Memory B cell (primary cell): ENCODE measurements at regions not wholly inside any gene's neighbourhood (a gene's known extent, or its start where the extent isn't known, plus 50 kb on each side); places are given as distances from the start of the nearest gene placed in this dataset.
"Not testable (repeated sequence)": the region's sequence is repeated elsewhere in the genome, so short reads cannot be mapped to it uniquely, and the experiment has no call there.

Experiments used
- ATAC-seq: fragments of 150-1000 bp; cut with Tn5 transposase; 2 replicates; pipeline ENCODE4 v1.10.0; 2021; ENCODE audit warnings: low read depth, mild to moderate bottlenecking, moderate library complexity
- DNase-seq, 2 donors: peaks; one replicate each; pipeline ENCODE4 v3.0.0; 2022; ENCODE audit warnings: low spot score in 2 of 2
- H3K27ac Mint-ChIP-seq: one replicate; pipeline ENCODE4 v1.8.0; 2022; ENCODE audit warnings: mild to moderate bottlenecking, moderate library complexity, mixed read lengths
- H3K27me3 Mint-ChIP-seq: one replicate; pipeline ENCODE4 v1.8.0; 2022; ENCODE audit warnings: mixed read lengths
- H3K36me3 Mint-ChIP-seq: one replicate; pipeline ENCODE4 v1.8.0; 2022; ENCODE audit warnings: mild to moderate bottlenecking, mixed read lengths
- H3K4me1 Mint-ChIP-seq: one replicate; pipeline ENCODE4 v1.8.0; 2022; ENCODE audit warnings: mixed read lengths
- H3K4me3 Mint-ChIP-seq: one replicate; pipeline ENCODE4 v1.8.0; 2022; ENCODE audit warnings: mild to moderate bottlenecking, moderate library complexity, mixed read lengths
- H3K9me3 Mint-ChIP-seq: one replicate; pipeline ENCODE4 v1.8.0; 2022; ENCODE audit warnings: mixed read lengths

- not testable (repeated sequence) for H3K27ac Mint-ChIP-seq
These were observed 129.3 kb upstream of the CCZ1B start for GRCh38 chr7:6955385-6955784.

GRCh38 chr7:6955990-6956566, 130.0 kb upstream of the CCZ1B start:
- ATAC-seq, H3K36me3 Mint-ChIP-seq, H3K4me3 Mint-ChIP-seq, DNase-seq, H3K27ac Mint-ChIP-seq, H3K4me1 Mint-ChIP-seq: not testable (repeated sequence)
- Mint-ChIP-seq H3K27me3 (peaks cover 11% of the 10 kb centered on the region), H3K9me3 (peaks cover 14% of the 10 kb centered on the region)

More at GRCh38 chr7:6955385-6955784, 129.3 kb upstream of the CCZ1B start:
- not testable (repeated sequence) for H3K9me3 Mint-ChIP-seq, H3K4me3 Mint-ChIP-seq, H3K4me1 Mint-ChIP-seq, H3K36me3 Mint-ChIP-seq, ATAC-seq, H3K27me3 Mint-ChIP-seq, DNase-seq

DNA sequence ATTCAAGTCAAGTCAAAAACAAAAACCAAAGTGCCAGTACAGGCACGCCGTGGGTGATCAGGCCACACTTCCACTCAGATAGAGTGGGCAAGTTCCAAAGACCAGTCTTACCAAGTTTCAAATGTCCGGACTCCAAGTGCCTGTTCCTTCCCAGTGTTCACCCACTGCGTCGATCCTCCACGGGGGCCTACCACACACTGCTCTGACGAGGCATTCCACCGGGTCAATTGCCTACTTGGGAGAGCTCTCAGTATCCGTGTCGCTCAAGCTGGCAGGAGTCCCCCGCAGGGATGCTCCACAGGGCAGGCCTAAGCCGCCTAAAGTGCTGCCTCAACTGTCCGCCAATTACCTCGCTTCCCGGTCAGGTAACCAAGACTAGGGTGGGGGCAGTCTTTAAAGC, 132.3 kb upstream of the CCZ1B start:
- not testable (repeated sequence) for ATAC-seq, H3K27ac Mint-ChIP-seq, H3K4me1 Mint-ChIP-seq, H3K4me3 Mint-ChIP-seq, DNase-seq
- Mint-ChIP-seq H3K36me3 (peaks cover 11% of the 10 kb centered on the region), H3K9me3 (peaks cover 16% of the 10 kb centered on the region), H3K27me3 (peaks cover 14% of the 10 kb centered on the region)

GRCh38 chr7:6959942-6960341, 133.9 kb upstream of the CCZ1B start:
- not testable (repeated sequence) for H3K4me1 Mint-ChIP-seq, DNase-seq, H3K4me3 Mint-ChIP-seq, ATAC-seq, H3K27ac Mint-ChIP-seq
- H3K36me3 Mint-ChIP-seq = peaks cover 11% of the 10 kb centered on the region
- peaks cover 16% of the 10 kb centered on the region for H3K9me3 Mint-ChIP-seq
- H3K27me3 Mint-ChIP-seq = peaks cover 16% of the 10 kb centered on the region

GRCh38 chr7:6962871-6963270, 136.8 kb upstream of the CCZ1B start:
- H3K9me3 Mint-ChIP-seq = peaks cover 16% of the 10 kb centered on the region
- DNase-seq, H3K4me1 Mint-ChIP-seq, H3K27ac Mint-ChIP-seq, ATAC-seq, H3K4me3 Mint-ChIP-seq: not testable (repeated sequence)
- peaks cover 18% of the 10 kb centered on the region for H3K27me3 Mint-ChIP-seq
- peaks cover 11% of the 10 kb centered on the region for H3K36me3 Mint-ChIP-seq

- H3K4me1 Mint-ChIP-seq, H3K27ac Mint-ChIP-seq, H3K36me3 Mint-ChIP-seq, H3K4me3 Mint-ChIP-seq, ATAC-seq: not testable (repeated sequence)
- peak; percentile 22 to 37 for DNase-seq
- H3K9me3 Mint-ChIP-seq = peaks cover 11% of the 10 kb centered on the region
- peaks cover 15% of the 10 kb centered on the region for H3K27me3 Mint-ChIP-seq
These were observed 139.0 kb upstream of the CCZ1B start for GRCh38 chr7:6965051-6965450.

DNA sequence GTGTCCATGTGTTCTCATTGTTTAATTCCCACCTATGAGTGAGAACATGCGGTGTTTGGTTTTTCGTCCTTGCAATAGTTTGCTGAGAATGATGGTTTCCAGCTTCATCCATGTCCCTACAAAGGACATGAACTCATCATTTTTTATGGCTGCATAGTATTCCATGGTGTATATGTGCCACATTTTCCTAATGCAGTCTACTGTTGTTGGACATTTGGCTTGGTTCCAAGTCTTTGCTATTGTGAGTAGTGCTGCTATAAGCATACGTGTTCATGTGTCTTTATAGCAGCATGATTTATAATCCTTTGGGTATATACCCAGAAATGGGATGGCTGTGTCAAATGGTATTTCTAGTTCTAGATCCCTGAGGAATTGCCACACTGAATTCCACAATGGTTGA, 144.1 kb upstream of the CCZ1B start:
- not testable (repeated sequence) for ATAC-seq, H3K9me3 Mint-ChIP-seq, H3K4me1 Mint-ChIP-seq, DNase-seq, H3K4me3 Mint-ChIP-seq, H3K36me3 Mint-ChIP-seq, H3K27me3 Mint-ChIP-seq, H3K27ac Mint-ChIP-seq

DNA sequence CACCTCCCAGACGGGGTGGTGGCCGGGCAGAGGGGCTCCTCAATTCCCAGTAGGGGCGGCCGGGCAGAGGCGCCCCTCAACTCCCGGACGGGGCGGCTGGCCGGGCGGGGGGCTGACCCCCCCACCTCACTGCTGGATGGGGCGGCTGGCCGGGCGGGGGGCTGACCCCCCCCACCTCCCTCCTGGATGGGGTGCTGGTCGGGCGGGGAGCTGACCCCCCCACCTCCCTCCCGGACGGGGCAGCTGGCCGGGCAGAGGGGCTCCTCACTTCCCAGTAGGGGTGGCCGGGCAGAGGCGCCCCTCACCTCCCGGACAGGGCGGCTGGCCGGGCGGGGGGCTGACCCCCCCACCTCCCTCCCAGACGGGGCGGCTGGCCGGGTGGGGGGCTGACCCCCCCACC, 148.8 kb upstream of the CCZ1B start:
- H3K27ac Mint-ChIP-seq, ATAC-seq, H3K9me3 Mint-ChIP-seq, H3K36me3 Mint-ChIP-seq, H3K4me3 Mint-ChIP-seq, H3K4me1 Mint-ChIP-seq, DNase-seq: not testable (repeated sequence)
- peaks cover 14% of the 10 kb centered on the region for H3K27me3 Mint-ChIP-seq

GRCh38 chr7:6975346-6975745, 149.3 kb upstream of the CCZ1B start:
- H3K27ac Mint-ChIP-seq, H3K9me3 Mint-ChIP-seq, H3K4me1 Mint-ChIP-seq, ATAC-seq, DNase-seq, H3K4me3 Mint-ChIP-seq, H3K36me3 Mint-ChIP-seq: not testable (repeated sequence)
- H3K27me3 Mint-ChIP-seq = peaks cover 14% of the 10 kb centered on the region

GRCh38 chr7:6977368-6977767, 151.3 kb upstream of the CCZ1B start:
- not testable (repeated sequence) for H3K9me3 Mint-ChIP-seq, H3K36me3 Mint-ChIP-seq, H3K4me3 Mint-ChIP-seq

GRCh38 chr7:6978326-6978725, 152.3 kb upstream of the CCZ1B start:
- H3K9me3 Mint-ChIP-seq, H3K36me3 Mint-ChIP-seq, DNase-seq: not testable (repeated sequence)

More at GRCh38 chr7:6977368-6977767, 151.3 kb upstream of the CCZ1B start:
- ATAC-seq, H3K4me1 Mint-ChIP-seq, DNase-seq, H3K27ac Mint-ChIP-seq: not testable (repeated sequence)
- H3K27me3 Mint-ChIP-seq = peaks cover 20% of the 10 kb centered on the region

DNA sequence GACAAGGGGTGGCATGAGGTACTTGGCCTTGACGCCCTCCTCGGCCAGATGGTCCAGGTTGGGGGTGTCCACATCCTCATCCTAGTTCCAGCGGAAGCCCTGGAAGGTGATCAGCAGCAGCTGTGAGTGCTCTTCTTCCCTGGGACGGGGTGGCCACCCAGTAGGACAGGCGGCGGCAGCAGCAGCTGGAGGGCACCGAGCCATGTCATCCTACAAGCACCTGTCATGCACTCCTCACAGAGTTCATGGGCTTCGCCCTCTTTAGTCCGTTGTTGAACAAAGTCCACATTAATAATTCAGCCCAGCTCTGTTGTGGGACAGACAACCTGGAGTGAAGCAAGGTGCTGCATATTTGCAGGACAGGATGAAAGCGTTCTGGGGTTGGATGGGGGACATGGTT, 153.4 kb upstream of the CCZ1B start:
- H3K36me3 Mint-ChIP-seq, ATAC-seq: not testable (repeated sequence)

More at GRCh38 chr7:6978326-6978725, 152.3 kb upstream of the CCZ1B start:
- H3K27me3 Mint-ChIP-seq = peaks cover 24% of the 10 kb centered on the region
- ATAC-seq, H3K27ac Mint-ChIP-seq, H3K4me1 Mint-ChIP-seq, H3K4me3 Mint-ChIP-seq: not testable (repeated sequence)

GRCh38 chr7:6982375-6982774, 156.3 kb upstream of the CCZ1B start:
- H3K36me3 Mint-ChIP-seq, ATAC-seq, DNase-seq, H3K4me1 Mint-ChIP-seq, H3K4me3 Mint-ChIP-seq, H3K27ac Mint-ChIP-seq, H3K9me3 Mint-ChIP-seq: not testable (repeated sequence)
- peaks cover 25% of the 10 kb centered on the region for H3K27me3 Mint-ChIP-seq

More for the DNA sequence above, 153.4 kb upstream of the CCZ1B start:
- H3K4me1 Mint-ChIP-seq, H3K27ac Mint-ChIP-seq, DNase-seq, H3K4me3 Mint-ChIP-seq, H3K9me3 Mint-ChIP-seq: not testable (repeated sequence)
- peaks cover 27% of the 10 kb centered on the region for H3K27me3 Mint-ChIP-seq

DNA sequence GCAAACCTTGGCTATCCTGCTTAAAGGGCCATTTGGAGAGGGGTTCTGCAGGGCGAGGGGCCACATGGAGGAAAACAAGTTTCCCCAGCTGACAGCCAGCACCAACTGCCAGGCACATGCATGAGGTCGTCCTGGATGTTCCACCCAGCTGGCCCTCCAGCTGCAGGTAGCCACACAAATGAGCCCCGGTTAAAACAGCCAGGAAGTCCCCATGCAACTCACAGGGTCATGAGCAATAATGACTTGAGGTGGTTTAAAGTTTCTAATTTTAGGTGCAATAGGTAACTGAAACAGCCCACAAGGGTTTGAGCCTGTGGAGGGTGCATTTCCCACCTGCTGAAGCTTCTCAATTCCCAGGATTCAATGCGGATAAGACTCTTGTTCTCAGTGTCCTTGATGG, 160.8 kb upstream of the CCZ1B start:
- not testable (repeated sequence) for H3K36me3 Mint-ChIP-seq, H3K9me3 Mint-ChIP-seq, DNase-seq, H3K27ac Mint-ChIP-seq, H3K4me1 Mint-ChIP-seq, ATAC-seq, H3K4me3 Mint-ChIP-seq
- H3K27me3 Mint-ChIP-seq = peaks cover 12% of the 10 kb centered on the region

GRCh38 chr7:6988608-6989007, 162.5 kb upstream of the CCZ1B start:
- DNase-seq, H3K27ac Mint-ChIP-seq, ATAC-seq, H3K36me3 Mint-ChIP-seq, H3K4me3 Mint-ChIP-seq, H3K27me3 Mint-ChIP-seq, H3K4me1 Mint-ChIP-seq, H3K9me3 Mint-ChIP-seq: not testable (repeated sequence)
